Gastrocnemius medialis (tissue), 4 donors: ENCODE measurements at regions not wholly inside any gene's neighbourhood (a gene's known extent, or its start where the extent isn't known, plus 50 kb on each side); places are given as distances from the start of the nearest gene placed in this dataset.

Experiments used
- CTCF ChIP-seq, 5 experiments: fragments of 450-650 bp in 3 of 5; fragments of 200-600 bp in 2 of 5; sonication (generic) in 2 of 5; IDR thresholded peaks in 4 of 5; conservative IDR thresholded peaks in 1 of 5; 1 replicate in 4 of 5; 2 replicates in 1 of 5; pipeline ENCODE4 v1.5.1; 2016 to 2019; ENCODE audit warnings: antibody characterized with exemption in 5 of 5, mild to moderate bottlenecking in 3 of 5, moderate library complexity in 3 of 5
- POLR2A ChIP-seq, 2 donors: fragments of 450-650 bp; IDR thresholded peaks; one replicate each; pipeline ENCODE4 v1.6.1; 2017; ENCODE audit warnings: antibody characterized with exemption in 2 of 2, mild to moderate bottlenecking in 2 of 2, moderate library complexity in 2 of 2

- TF ChIP-seq CTCF (IDR thresholded peaks at IDR 0.05 in 4 of 5, conservative IDR thresholded peaks at IDR 0.05 in 1 of 5) = no peak
- no peak for TF ChIP-seq POLR2A (IDR thresholded peaks at IDR 0.05)
These were observed 533.9 kb upstream of the CRIM1 start for GRCh38 chr2:35821675-35822074.
